ENCODE measurements at regions not wholly inside any gene's neighbourhood (a gene's known extent, or its start where the extent isn't known, plus 50 kb on each side); places are given as distances from the start of the nearest gene placed in this dataset.

DNA sequence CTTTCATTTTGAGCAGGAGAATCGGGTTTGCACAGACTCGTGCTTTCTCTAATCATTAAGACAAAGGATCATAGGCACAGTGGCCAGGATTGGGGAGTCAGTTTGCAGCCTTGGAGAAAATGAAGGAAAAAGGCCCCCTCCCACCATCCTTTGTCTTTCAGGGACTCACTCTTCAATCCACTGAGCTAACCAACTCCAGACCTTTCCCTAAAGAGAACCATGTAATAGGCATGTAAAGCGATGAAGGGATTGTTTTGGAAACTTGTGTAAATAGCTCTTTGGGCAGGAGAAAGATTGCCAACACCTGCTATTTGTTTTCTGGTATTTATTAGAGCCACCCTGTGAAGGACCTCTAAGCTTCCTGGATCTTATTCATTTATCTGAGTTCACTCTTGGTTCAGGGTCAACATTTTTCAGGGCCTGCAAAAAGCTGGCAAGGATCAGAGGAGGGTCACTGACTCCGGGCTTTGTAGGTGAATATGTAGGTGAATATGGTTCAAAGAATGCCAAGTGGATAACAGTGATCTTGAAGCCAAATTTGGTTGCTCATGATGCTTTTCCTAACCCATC, 192.6 kb upstream of the FGGY start:
- TF ChIP-seq, protein P1, sequence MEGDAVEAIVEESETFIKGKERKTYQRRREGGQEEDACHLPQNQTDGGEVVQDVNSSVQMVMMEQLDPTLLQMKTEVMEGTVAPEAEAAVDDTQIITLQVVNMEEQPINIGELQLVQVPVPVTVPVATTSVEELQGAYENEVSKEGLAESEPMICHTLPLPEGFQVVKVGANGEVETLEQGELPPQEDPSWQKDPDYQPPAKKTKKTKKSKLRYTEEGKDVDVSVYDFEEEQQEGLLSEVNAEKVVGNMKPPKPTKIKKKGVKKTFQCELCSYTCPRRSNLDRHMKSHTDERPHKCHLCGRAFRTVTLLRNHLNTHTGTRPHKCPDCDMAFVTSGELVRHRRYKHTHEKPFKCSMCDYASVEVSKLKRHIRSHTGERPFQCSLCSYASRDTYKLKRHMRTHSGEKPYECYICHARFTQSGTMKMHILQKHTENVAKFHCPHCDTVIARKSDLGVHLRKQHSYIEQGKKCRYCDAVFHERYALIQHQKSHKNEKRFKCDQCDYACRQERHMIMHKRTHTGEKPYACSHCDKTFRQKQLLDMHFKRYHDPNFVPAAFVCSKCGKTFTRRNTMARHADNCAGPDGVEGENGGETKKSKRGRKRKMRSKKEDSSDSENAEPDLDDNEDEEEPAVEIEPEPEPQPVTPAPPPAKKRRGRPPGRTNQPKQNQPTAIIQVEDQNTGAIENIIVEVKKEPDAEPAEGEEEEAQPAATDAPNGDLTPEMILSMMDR (IDR thresholded peaks at IDR 0.05) = no peak
- no peak for TF ChIP-seq POLR2A (IDR thresholded peaks at IDR 0.05)
